PC-3 (cell line): ENCODE measurements at regions not wholly inside any gene's neighbourhood (a gene's known extent, or its start where the extent isn't known, plus 50 kb on each side); places are given as distances from the start of the nearest gene placed in this dataset.

Experiments used
- ATAC-seq: fragments of 200-7000 bp; cut with Tn5 transposase; 2 replicates; pipeline ENCODE4 v1.9.1; 2020; ENCODE audit warnings: mild to moderate bottlenecking, moderate library complexity
- BruUV-seq: library from RNA; stranded (reverse); fragments of 400-500 nt; replicated peaks from 2 replicates; lab custom pipeline; 2021; lab: Mats Ljungman, UMichigan
- CTCF ChIA-PET: fragments of 300-600 bp; sonication (Branson Sonifier 250); formaldehyde crosslinking; loops from one replicate; lab custom pipeline; 2022; ENCODE audit warnings: antibody characterized with exemption; lab: Charles Lee
- POLR2A ChIA-PET: fragments of 300-600 bp; sonication (Branson Sonifier 250); formaldehyde crosslinking; loops from one replicate; lab custom pipeline; 2022; ENCODE audit warnings: antibody characterized with exemption; ENCODE audit not compliant: unreplicated experiment; lab: Charles Lee
- DNase-seq: peaks from one replicate; pipeline ENCODE4 v3.0.0-alpha.2; 2015
- H2AFZ ChIP-seq: fragments of 300-600 bp; sonication (generic); 2 replicates; pipeline ENCODE4 v1.6.0; 2016; ENCODE audit warnings: antibody characterized with exemption, low read length
- H3F3A ChIP-seq: fragments of 300-600 bp; sonication (generic); one replicate; pipeline ENCODE4 v1.6.0; 2017; ENCODE audit warnings: antibody characterized with exemption, low read length, control low read depth, mild to moderate bottlenecking; ENCODE audit not compliant: unreplicated experiment
- H3K27ac ChIP-seq: fragments of 300-600 bp; sonication (generic); 2 replicates; pipeline ENCODE4 v1.5.1; 2016; ENCODE audit warnings: mild to moderate bottlenecking, low read length
- H3K27me3 ChIP-seq: fragments of 300-600 bp; sonication (generic); 2 replicates; pipeline ENCODE4 v1.6.1; 2016; ENCODE audit warnings: low read length, mixed read lengths
- H3K36me3 ChIP-seq: fragments of 300-600 bp; sonication (generic); 2 replicates; pipeline ENCODE4 v1.6.1; 2016; ENCODE audit warnings: low read depth, mixed run types, low read length, mixed read lengths
- H3K4me1 ChIP-seq: fragments of 300-600 bp; sonication (generic); 2 replicates; pipeline ENCODE4 v1.5.1; 2016; ENCODE audit warnings: low read length; ENCODE audit not compliant: insufficient read depth
- H3K4me2 ChIP-seq: fragments of 300-600 bp; sonication (generic); 2 replicates; pipeline ENCODE4 v1.6.0; 2016; ENCODE audit warnings: low read length
- H3K4me3 ChIP-seq: fragments of 300-600 bp; sonication (generic); 2 replicates; pipeline ENCODE4 v1.5.1; 2016; ENCODE audit warnings: mild to moderate bottlenecking, low read length, mixed read lengths
- H3K79me2 ChIP-seq: fragments of 300-600 bp; sonication (generic); 2 replicates; pipeline ENCODE4 v1.6.1; 2017; ENCODE audit warnings: low read length, mixed read lengths
- H3K9ac ChIP-seq: fragments of 300-600 bp; sonication (generic); 2 replicates; pipeline ENCODE4 v1.6.0; 2016; ENCODE audit warnings: mild to moderate bottlenecking, low read length
- H3K9me2 ChIP-seq: fragments of 300-600 bp; sonication (generic); replicated peaks from 2 replicates; pipeline ENCODE4 v1.6.1; 2016; ENCODE audit warnings: mixed run types, low read length, mixed read lengths
- H3K9me3 ChIP-seq: fragments of 300-600 bp; sonication (generic); 2 replicates; pipeline ENCODE4 v1.6.1; 2016; ENCODE audit warnings: low read length, mixed read lengths
- H4K20me1 ChIP-seq: fragments of 300-600 bp; sonication (generic); 2 replicates; pipeline ENCODE4 v1.6.1; 2016; ENCODE audit warnings: low read length, mixed read lengths
- CTCF ChIP-seq: fragments of 300-600 bp; sonication (generic); conservative IDR thresholded peaks from 2 replicates; pipeline ENCODE4 v1.5.1; 2017; ENCODE audit warnings: antibody characterized with exemption, low read depth, mild to moderate bottlenecking, low read length
- EZH2 ChIP-seq: fragments of 300-600 bp; sonication (generic); IDR thresholded peaks from one replicate; pipeline ENCODE4 v1.6.1; 2017; ENCODE audit warnings: antibody characterized with exemption, mild to moderate bottlenecking, low read length; ENCODE audit not compliant: unreplicated experiment
- EZH2phosphoT487 ChIP-seq: fragments of 300-600 bp; sonication (generic); IDR thresholded peaks from 2 replicates; pipeline ENCODE4 v1.6.1; 2018; ENCODE audit warnings: mild to moderate bottlenecking, antibody characterized with exemption, low read length, borderline replicate concordance
- intact Hi-C: fragments of 100-400 bp; cut with micrococcal nuclease; formaldehyde crosslinking; loops from 2 replicates; pipeline ENCODE4 v1.9.0; 2023

GRCh38 chr9:28317745-28318144 is 744.5 kb upstream of the C9orf72 start:
- no peaks in the 10 kb centered on the region for H3K4me1 ChIP-seq
- no peak for DNase-seq
- CTCF ChIA-PET: no interaction called here
- no TSS peak for BruUV-seq
- no peak overlapping the region for H3K4me2 ChIP-seq
- no peaks in the 10 kb centered on the region for H3K79me2 ChIP-seq
- H3K9me3 ChIP-seq: no peaks in the 10 kb centered on the region
- TF ChIP-seq EZH2: no peak
- no peak for TF ChIP-seq CTCF
- no peak for TF ChIP-seq EZH2phosphoT487
- H3K36me3 ChIP-seq: no peaks in the 10 kb centered on the region
- H4K20me1 ChIP-seq: no peaks in the 10 kb centered on the region
- H3K27me3 ChIP-seq: no peaks in the 10 kb centered on the region
- H3K27ac ChIP-seq: no peak overlapping the region
- POLR2A ChIA-PET: no interaction called here
- ATAC-seq: no peak
- H3K9me2 ChIP-seq: no peaks in the 10 kb centered on the region
- no peak overlapping the region for H3K9ac ChIP-seq
- no peaks in the 10 kb centered on the region for H3F3A ChIP-seq
- no peak overlapping the region for H3K4me3 ChIP-seq
- intact Hi-C loops: no loop called here
- no peak overlapping the region for H2AFZ ChIP-seq

GRCh38 chr9:28318515-28318914 is 745.2 kb upstream of the C9orf72 start:
- POLR2A ChIA-PET: no interaction called here
- Histone ChIP-seq H3K36me3 (no peaks in the 10 kb centered on the region), H3F3A (no peaks in the 10 kb centered on the region), H3K9me2 (no peaks in the 10 kb centered on the region), H3K27ac (no peak overlapping the region), H3K4me2 (no peak overlapping the region), H3K9ac (no peak overlapping the region), H2AFZ (no peak overlapping the region), H4K20me1 (no peaks in the 10 kb centered on the region), H3K4me3 (no peak overlapping the region), H3K27me3 (no peaks in the 10 kb centered on the region), H3K79me2 (no peaks in the 10 kb centered on the region), H3K4me1 (no peaks in the 10 kb centered on the region), H3K9me3 (no peaks in the 10 kb centered on the region)
- TF ChIP-seq EZH2 (no peak), CTCF (no peak), EZH2phosphoT487 (no peak)
- CTCF ChIA-PET: no interaction called here
- BruUV-seq: no TSS peak
- no peak for DNase-seq
- intact Hi-C loops: no loop called here
- no peak for ATAC-seq

GRCh38 chr9:28319981-28320380 is 746.7 kb upstream of the C9orf72 start:
- Histone ChIP-seq H3K9ac (no peak overlapping the region), H3K4me1 (no peaks in the 10 kb centered on the region), H3F3A (no peaks in the 10 kb centered on the region), H3K36me3 (no peaks in the 10 kb centered on the region), H3K4me3 (no peak overlapping the region), H3K9me3 (no peaks in the 10 kb centered on the region), H3K27me3 (no peaks in the 10 kb centered on the region), H2AFZ (no peak overlapping the region), H3K79me2 (no peaks in the 10 kb centered on the region), H3K4me2 (no peak overlapping the region), H3K9me2 (no peaks in the 10 kb centered on the region), H4K20me1 (no peaks in the 10 kb centered on the region), H3K27ac (no peak overlapping the region)
- ATAC-seq: no peak
- POLR2A ChIA-PET: no interaction called here
- intact Hi-C loops: no loop called here
- TF ChIP-seq CTCF (no peak), EZH2 (no peak), EZH2phosphoT487 (no peak)
- no TSS peak for BruUV-seq
- DNase-seq: no peak
- CTCF ChIA-PET: no interaction called here
